Renal cortical epithelial cell (primary cell): ENCODE measurements at regions not wholly inside any gene's neighbourhood (a gene's known extent, or its start where the extent isn't known, plus 50 kb on each side); places are given as distances from the start of the nearest gene placed in this dataset.
A peak's percentile ranks its signal among the peaks of the same experiment; 100 is the strongest.
"Not testable (repeated sequence)": the region's sequence is repeated elsewhere in the genome, so short reads cannot be mapped to it uniquely, and the experiment has no call there.

Source experiments
- DNase-seq: peaks from one replicate; pipeline ENCODE4 v3.0.0-alpha.2; 2011; ENCODE audit warnings: low read depth

DNA sequence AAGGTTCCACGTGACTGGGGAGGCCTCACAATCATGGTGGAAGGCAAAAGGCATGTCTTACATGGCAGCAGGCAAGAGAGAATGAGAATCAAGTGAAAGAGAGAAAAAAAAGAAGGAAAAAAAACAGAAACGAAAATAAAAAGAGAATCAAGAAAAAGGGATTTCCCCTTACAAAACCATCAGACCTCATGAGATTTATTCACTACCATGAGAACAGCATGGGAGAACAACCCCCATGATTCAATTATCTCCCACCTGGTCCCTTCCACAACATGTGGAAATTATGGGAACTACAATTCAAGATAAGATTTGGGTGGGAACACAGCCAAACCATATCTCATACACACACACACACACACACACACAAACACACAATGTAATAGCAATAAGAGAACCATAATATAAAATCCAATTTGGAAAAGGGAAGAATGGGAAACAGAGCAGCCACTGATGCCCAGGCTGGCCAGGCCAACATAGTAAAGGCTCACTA, 90.6 kb upstream of the C1QTNF7 start:
- DNase-seq, result not testable (repeated sequence)

- no peak for DNase-seq
Observed at GRCh38 chr4:15339737-15340136, 88.1 kb upstream of the C1QTNF7 start.

- DNase-seq, result no peak
Observed at GRCh38 chr4:15340332-15340731, 87.5 kb upstream of the C1QTNF7 start.

GRCh38 chr4:15340902-15341732, 86.7 kb upstream of the C1QTNF7 start:
- no peak for DNase-seq

- no peak for DNase-seq
Observed at GRCh38 chr4:15341733-15342300, 86.0 kb upstream of the C1QTNF7 start.

GRCh38 chr4:15343000-15343399, 84.8 kb upstream of the C1QTNF7 start:
- DNase-seq, result peak; percentile 83

GRCh38 chr4:15343581-15343980, 84.3 kb upstream of the C1QTNF7 start:
- no peak for DNase-seq

DNA sequence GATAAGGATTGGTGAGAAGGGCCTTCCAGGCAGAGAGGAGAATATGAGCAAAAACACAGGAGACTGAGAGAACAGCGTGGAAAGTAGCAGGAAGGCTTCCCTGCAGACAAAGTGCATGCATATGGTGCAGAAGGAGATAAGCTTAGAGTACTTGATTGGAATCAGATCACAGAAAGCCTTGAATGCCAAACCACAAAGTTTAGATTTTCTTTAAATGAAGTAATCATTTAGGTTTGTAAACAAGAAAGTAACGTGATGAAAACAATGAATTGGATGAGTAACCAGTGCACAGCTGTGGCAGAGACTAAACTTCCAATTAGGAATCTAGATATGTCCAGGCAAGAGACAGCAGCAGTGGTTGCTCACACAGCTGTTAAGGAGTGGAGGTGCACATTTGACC, 83.8 kb upstream of the C1QTNF7 start:
- DNase-seq, result no peak

DNA sequence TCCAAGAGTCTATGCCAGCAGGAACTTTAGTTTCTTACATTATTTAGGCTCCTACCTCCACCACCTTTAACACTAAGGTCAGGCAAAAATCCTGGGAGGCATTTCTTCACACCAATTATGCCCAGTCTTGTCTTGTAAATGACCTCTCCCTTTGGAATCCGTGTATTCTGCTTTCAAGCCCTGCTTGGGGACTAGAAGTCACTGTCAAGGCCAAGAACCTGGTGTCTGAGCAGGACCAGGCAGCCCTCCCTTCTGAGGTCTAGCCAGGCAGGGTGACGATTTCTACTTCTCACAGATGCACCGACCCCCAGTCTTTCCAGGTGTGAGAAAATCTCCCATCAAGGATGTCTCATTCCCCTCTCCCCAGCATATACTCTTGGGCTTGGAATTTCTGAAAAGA, 82.7 kb upstream of the C1QTNF7 start:
- DNase-seq, result no peak

DNA sequence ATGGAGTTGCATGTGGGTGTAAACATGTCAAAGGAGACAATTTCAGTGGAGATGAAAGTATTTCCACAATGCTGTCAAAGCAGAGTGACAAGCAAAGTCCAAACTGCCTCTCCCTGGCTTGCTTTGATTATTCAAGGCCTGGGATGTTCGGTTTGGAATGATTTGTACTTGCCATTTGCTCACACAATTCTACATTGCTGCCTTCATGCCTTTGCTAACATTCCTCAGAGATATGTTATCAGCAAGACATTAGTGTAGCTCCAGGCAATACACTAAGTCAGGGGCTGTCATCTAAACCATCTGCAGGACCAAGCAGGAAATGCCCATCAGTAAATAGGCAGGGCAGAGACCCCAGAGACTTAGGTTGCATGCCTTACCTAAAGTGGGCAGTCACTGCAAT, 79.6 kb upstream of the C1QTNF7 start:
- no peak for DNase-seq

DNA sequence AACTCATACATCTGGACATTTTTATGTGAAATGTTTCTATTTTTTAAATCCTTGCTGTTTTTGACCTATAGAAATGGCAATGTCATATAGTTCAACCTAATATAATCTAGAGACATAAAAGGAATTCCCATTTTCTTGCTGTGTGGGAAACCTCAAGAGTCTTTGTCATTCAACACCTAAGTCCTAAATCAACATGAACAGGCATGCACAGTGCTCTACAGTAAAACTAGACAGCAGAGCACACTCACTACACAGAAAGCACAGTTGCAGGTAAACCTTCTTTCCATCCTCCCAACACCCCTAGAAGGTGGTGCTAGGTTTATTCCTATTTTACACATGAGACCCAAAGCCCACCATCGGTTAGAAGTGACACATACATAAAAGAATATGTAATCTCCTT, 79.1 kb upstream of the C1QTNF7 start:
- DNase-seq, result no peak

GRCh38 chr4:15349531-15349935, 78.3 kb upstream of the C1QTNF7 start:
- DNase-seq, result no peak

DNA sequence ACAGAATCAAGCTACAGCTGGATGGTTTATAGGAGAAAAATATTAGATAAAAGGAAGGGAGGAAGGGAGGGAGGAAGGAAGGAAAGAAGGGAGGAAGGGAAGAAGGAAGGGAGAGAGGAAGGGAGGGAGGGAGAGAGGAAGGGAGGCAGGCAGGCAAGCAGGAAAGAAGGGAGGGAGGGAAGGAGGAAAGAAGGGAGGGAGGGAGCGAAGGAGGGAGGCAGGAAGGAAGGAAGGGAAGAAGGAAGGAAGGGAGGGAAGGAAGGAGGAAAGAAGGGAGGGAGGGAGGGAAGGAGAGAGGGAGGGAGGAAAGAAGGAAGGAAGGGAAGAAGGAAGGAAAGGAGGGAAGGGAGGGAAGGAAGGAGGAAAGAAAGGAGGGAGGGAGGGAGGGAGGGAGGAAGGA, 77.9 kb upstream of the C1QTNF7 start:
- no peak for DNase-seq

GRCh38 chr4:15352524-15352923, 75.3 kb upstream of the C1QTNF7 start:
- DNase-seq, result no peak

DNA sequence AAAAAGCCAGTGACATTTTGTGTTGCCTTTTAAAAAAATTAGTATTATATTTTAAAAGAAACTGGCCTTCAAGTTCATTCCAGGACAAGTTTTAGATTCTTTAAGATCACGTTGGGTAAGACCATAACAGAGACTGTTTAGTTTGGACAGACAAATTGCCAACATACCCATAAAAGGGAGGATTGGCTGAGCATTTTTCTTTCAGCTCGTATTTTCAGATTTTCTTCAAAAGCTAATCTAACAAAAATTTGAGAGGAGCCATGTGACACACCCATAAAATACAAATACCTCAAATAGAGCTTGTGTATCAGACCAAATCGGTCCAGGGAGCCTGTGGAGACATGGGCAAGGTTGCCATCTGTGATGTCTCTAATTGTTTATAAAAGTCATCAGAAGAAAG, 74.6 kb upstream of the C1QTNF7 start:
- DNase-seq, result no peak

GRCh38 chr4:15354371-15355297, 73.2 kb upstream of the C1QTNF7 start:
- DNase-seq, result peak; percentile 49

GRCh38 chr4:15361529-15361928, 66.3 kb upstream of the C1QTNF7 start:
- DNase-seq, result no peak

- no peak for DNase-seq
Observed at GRCh38 chr4:15362541-15362940, 65.3 kb upstream of the C1QTNF7 start.

GRCh38 chr4:15364183-15364582, 63.6 kb upstream of the C1QTNF7 start:
- DNase-seq, result no peak

DNA sequence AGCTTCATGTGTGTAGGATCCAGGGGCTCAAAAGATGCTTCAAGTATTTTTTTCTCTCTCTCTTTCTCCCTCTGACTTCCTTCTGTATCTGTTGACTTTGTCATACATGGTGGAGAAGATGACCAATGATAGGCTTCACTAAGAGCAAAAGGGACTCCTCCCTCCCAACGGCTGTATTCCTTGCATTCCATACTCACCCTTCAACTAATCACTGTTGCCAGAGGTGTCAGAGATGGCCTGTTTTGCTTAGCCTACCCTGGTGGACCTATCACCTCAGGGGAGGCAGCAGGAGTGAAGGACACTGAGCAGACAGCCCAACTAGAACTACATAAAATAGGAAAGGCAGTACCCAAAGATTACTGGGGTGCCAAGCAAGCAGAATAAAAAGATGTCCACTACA, 62.2 kb upstream of the C1QTNF7 start:
- no peak for DNase-seq

GRCh38 chr4:15366721-15367120, 61.1 kb upstream of the C1QTNF7 start:
- peak; percentile 63 for DNase-seq

- DNase-seq, result no peak
Observed at GRCh38 chr4:15368856-15369255, 59.0 kb upstream of the C1QTNF7 start.
